GM21447 (cell line): ENCODE measurements at regions not wholly inside any gene's neighbourhood (a gene's known extent, or its start where the extent isn't known, plus 50 kb on each side); places are given as distances from the start of the nearest gene placed in this dataset.

Experiments
- ATAC-seq: cut with Tn5 transposase; IDR thresholded peaks from one replicate; pipeline ENCODE4 v1.9.1; 2021; ENCODE audit not compliant: unreplicated experiment

- no peak for ATAC-seq
Observed at GRCh38 chr5:18872978-18873377, 1115.0 kb downstream of the CDH18 start.

GRCh38 chr5:18876565-18876964 lies 1111.4 kb downstream of the CDH18 start:
- no peak for ATAC-seq

GRCh38 chr5:18881615-18882014 lies 1106.4 kb downstream of the CDH18 start:
- no peak for ATAC-seq

GRCh38 chr5:18882154-18882553 lies 1105.8 kb downstream of the CDH18 start:
- no peak for ATAC-seq

GRCh38 chr5:18888821-18889220 lies 1099.2 kb downstream of the CDH18 start:
- no peak for ATAC-seq

GRCh38 chr5:18900644-18901043 lies 1087.4 kb downstream of the CDH18 start:
- ATAC-seq = no peak

- ATAC-seq = no peak
Observed at GRCh38 chr5:18920966-18921365, 1067.0 kb downstream of the CDH18 start.

- no peak for ATAC-seq
Observed at GRCh38 chr5:18932081-18932480, 1055.9 kb downstream of the CDH18 start.

GRCh38 chr5:18944771-18945170 lies 1043.2 kb downstream of the CDH18 start:
- ATAC-seq = no peak

- ATAC-seq = no peak
Observed at GRCh38 chr5:18954239-18954638, 1033.8 kb downstream of the CDH18 start.

- ATAC-seq = no peak
Observed at GRCh38 chr5:18959535-18959934, 1028.5 kb downstream of the CDH18 start.

GRCh38 chr5:18961234-18961633 lies 1026.8 kb downstream of the CDH18 start:
- no peak for ATAC-seq

- ATAC-seq = no peak
Observed at GRCh38 chr5:18965893-18966292, 1022.1 kb downstream of the CDH18 start.

GRCh38 chr5:18967637-18968036 lies 1020.4 kb downstream of the CDH18 start:
- ATAC-seq = no peak

- ATAC-seq = no peak
Observed at GRCh38 chr5:18968966-18969365, 1019.0 kb downstream of the CDH18 start.

GRCh38 chr5:18970000-18970399 lies 1018.0 kb downstream of the CDH18 start:
- ATAC-seq = no peak

GRCh38 chr5:18972177-18972576 lies 1015.8 kb downstream of the CDH18 start:
- no peak for ATAC-seq

- no peak for ATAC-seq
Observed at GRCh38 chr5:18975624-18976023, 1012.4 kb downstream of the CDH18 start.

- no peak for ATAC-seq
Observed at GRCh38 chr5:18977880-18978279, 1010.1 kb downstream of the CDH18 start.

- ATAC-seq = no peak
Observed at GRCh38 chr5:18984559-18985080, 1003.4 kb downstream of the CDH18 start.

GRCh38 chr5:18985171-18985758 lies 1002.7 kb downstream of the CDH18 start:
- ATAC-seq = no peak

- no peak for ATAC-seq
Observed at GRCh38 chr5:18987101-18987500, 1000.9 kb downstream of the CDH18 start.

- no peak for ATAC-seq
Observed at GRCh38 chr5:18990852-18991251, 997.1 kb downstream of the CDH18 start.
